ENCODE measurements at regions not wholly inside any gene's neighbourhood (a gene's known extent, or its start where the extent isn't known, plus 50 kb on each side); places are given as distances from the start of the nearest gene placed in this dataset.

GRCh38 chr12:18975933-18976332, 153.6 kb upstream of the PLEKHA5 start:
- no peak for DNase-seq (ENCODE audit: low read depth)
- no peak overlapping the region for H3K4me3 ChIP-seq (ENCODE audit: low read depth, low read length)
- TF ChIP-seq CTCF (conservative IDR thresholded peaks at IDR 0.05; ENCODE audit: low read depth, low read length): no peak

GRCh38 chr12:18979401-18980126, 150.0 kb upstream of the PLEKHA5 start:
- TF ChIP-seq CTCF (conservative IDR thresholded peaks at IDR 0.05; ENCODE audit: low read depth, low read length): no peak
- no peak for DNase-seq (ENCODE audit: low read depth)
- H3K4me3 ChIP-seq (ENCODE audit: low read depth, low read length): no peak overlapping the region

- no peak for DNase-seq (ENCODE audit: low read depth)
- TF ChIP-seq CTCF (conservative IDR thresholded peaks at IDR 0.05; ENCODE audit: low read depth, low read length): no peak
- H3K4me3 ChIP-seq (ENCODE audit: low read depth, low read length): no peak overlapping the region
Observed at GRCh38 chr12:18981732-18982131, 147.8 kb upstream of the PLEKHA5 start.

GRCh38 chr12:18982226-18982949, 147.1 kb upstream of the PLEKHA5 start:
- DNase-seq (ENCODE audit: low read depth): no peak
- TF ChIP-seq CTCF (conservative IDR thresholded peaks at IDR 0.05; ENCODE audit: low read depth, low read length): no peak

GRCh38 chr12:18983854-18984253, 145.7 kb upstream of the PLEKHA5 start:
- no peak overlapping the region for H3K4me3 ChIP-seq (ENCODE audit: low read depth, low read length)
- DNase-seq (ENCODE audit: low read depth): no peak
- TF ChIP-seq CTCF (conservative IDR thresholded peaks at IDR 0.05; ENCODE audit: low read depth, low read length): no peak

More at GRCh38 chr12:18982226-18982949, 147.1 kb upstream of the PLEKHA5 start:
- no peak overlapping the region for H3K4me3 ChIP-seq (ENCODE audit: low read depth, low read length)

GRCh38 chr12:18990856-18991255, 138.7 kb upstream of the PLEKHA5 start:
- no peak for DNase-seq (ENCODE audit: low read depth)
- TF ChIP-seq CTCF (conservative IDR thresholded peaks at IDR 0.05; ENCODE audit: low read depth, low read length): no peak
- no peak overlapping the region for H3K4me3 ChIP-seq (ENCODE audit: low read depth, low read length)
